ENCODE measurements at regions not wholly inside any gene's neighbourhood (a gene's known extent, or its start where the extent isn't known, plus 50 kb on each side); places are given as distances from the start of the nearest gene placed in this dataset.

- H3K27me3 ChIP-seq (ENCODE audit: control insufficient read depth, insufficient read depth, low read length) = no peaks in the 10 kb centered on the region
- peak in 1 of 2 donors; percentile 16 for DNase-seq (ENCODE audit: low read depth in 2 of 2)
- no peak overlapping the region for H3K27ac ChIP-seq (ENCODE audit: insufficient read depth, low read length)
- H3K9me3 ChIP-seq (ENCODE audit: control insufficient read depth, insufficient read depth, low read depth, low read length) = no peaks in the 10 kb centered on the region
- no peaks in the 10 kb centered on the region for H3K79me2 ChIP-seq (ENCODE audit: control insufficient read depth, insufficient read depth, low read length)
- H4K20me1 ChIP-seq (ENCODE audit: control insufficient read depth, extremely low read depth, insufficient read depth, low read length) = no peaks in the 10 kb centered on the region
- H3K9ac ChIP-seq (ENCODE audit: insufficient read depth, low read length) = no peak overlapping the region
- H2AFZ ChIP-seq (ENCODE audit: low read length) = no peak overlapping the region
- H3K36me3 ChIP-seq (ENCODE audit: control insufficient read depth, insufficient read depth, low read length) = no peaks in the 10 kb centered on the region
- H3K4me1 ChIP-seq (ENCODE audit: control insufficient read depth, extremely low read depth, insufficient read depth, low read length) = no peaks in the 10 kb centered on the region
- no peak overlapping the region for H3K4me3 ChIP-seq (replicated peaks in 1 of 4; ENCODE audit: control extremely low read depth in 1 of 4, insufficient read depth in 1 of 4, low read depth in 3 of 4, low read length in 4 of 4)
- no peak overlapping the region for H3K4me2 ChIP-seq (ENCODE audit: extremely low read depth, insufficient read depth, low read length)
- TF ChIP-seq, protein P1, sequence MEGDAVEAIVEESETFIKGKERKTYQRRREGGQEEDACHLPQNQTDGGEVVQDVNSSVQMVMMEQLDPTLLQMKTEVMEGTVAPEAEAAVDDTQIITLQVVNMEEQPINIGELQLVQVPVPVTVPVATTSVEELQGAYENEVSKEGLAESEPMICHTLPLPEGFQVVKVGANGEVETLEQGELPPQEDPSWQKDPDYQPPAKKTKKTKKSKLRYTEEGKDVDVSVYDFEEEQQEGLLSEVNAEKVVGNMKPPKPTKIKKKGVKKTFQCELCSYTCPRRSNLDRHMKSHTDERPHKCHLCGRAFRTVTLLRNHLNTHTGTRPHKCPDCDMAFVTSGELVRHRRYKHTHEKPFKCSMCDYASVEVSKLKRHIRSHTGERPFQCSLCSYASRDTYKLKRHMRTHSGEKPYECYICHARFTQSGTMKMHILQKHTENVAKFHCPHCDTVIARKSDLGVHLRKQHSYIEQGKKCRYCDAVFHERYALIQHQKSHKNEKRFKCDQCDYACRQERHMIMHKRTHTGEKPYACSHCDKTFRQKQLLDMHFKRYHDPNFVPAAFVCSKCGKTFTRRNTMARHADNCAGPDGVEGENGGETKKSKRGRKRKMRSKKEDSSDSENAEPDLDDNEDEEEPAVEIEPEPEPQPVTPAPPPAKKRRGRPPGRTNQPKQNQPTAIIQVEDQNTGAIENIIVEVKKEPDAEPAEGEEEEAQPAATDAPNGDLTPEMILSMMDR (conservative IDR thresholded peaks at IDR 0.05 in 1 of 2, IDR thresholded peaks at IDR 0.05 in 1 of 2; ENCODE audit: low read depth in 1 of 2, low read length in 2 of 2) = peak; percentile 57 to 64
- TF ChIP-seq EZH2 (IDR thresholded peaks at IDR 0.05; ENCODE audit: low read length, missing control alignments) = no peak
Observed at GRCh38 chr2:152861349-152861942, 143.0 kb downstream of the ARL6IP6 start.

DNA sequence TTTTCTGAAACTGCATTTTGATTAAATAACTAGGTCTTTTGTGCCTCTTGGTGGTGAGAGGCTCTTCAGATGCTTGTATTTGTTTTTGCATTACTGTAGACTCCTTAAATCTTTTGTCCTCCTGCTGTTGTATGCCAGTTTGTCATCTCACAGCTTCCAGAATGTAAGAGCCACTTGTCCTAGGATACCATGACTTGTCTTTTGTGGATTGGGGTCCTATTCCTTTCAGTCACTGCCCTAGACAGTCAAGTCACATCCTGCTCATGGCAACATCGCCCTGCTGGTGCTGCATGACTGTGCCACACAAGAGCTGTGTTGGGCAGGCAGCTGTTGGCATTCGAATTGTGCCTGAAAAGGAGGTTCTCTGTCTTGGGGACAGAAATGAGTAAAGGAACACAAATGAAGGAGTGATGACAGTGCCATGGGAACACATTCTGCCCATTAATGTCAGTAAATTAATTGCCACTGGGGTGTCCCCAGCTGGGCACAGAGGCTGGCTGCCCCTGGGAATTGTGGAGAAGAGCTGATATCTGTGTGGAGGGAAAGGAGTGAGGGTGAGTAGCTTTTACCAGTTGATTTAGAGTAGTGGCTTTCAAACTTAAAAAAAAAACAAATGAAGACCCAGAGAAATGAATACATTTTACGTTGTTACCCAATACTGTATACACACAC, 140.3 kb downstream of the ARL6IP6 start:
- H3K27me3 ChIP-seq (ENCODE audit: control insufficient read depth, insufficient read depth, low read length) = no peaks in the 10 kb centered on the region
- H3K79me2 ChIP-seq (ENCODE audit: control insufficient read depth, insufficient read depth, low read length) = no peaks in the 10 kb centered on the region
- no peaks in the 10 kb centered on the region for H3K4me1 ChIP-seq (ENCODE audit: control insufficient read depth, extremely low read depth, insufficient read depth, low read length)
- H3K9me3 ChIP-seq (ENCODE audit: control insufficient read depth, insufficient read depth, low read depth, low read length) = no peaks in the 10 kb centered on the region
- TF ChIP-seq, protein P1 (conservative IDR thresholded peaks at IDR 0.05 in 1 of 2, IDR thresholded peaks at IDR 0.05 in 1 of 2; ENCODE audit: low read depth in 1 of 2, low read length in 2 of 2) = no peak
- no peak for TF ChIP-seq EZH2 (IDR thresholded peaks at IDR 0.05; ENCODE audit: low read length, missing control alignments)
- H3K9ac ChIP-seq (ENCODE audit: insufficient read depth, low read length) = no peak overlapping the region
- no peaks in the 10 kb centered on the region for H3K36me3 ChIP-seq (ENCODE audit: control insufficient read depth, insufficient read depth, low read length)
- H3K4me2 ChIP-seq (ENCODE audit: extremely low read depth, insufficient read depth, low read length) = no peak overlapping the region
- no peak for DNase-seq (ENCODE audit: low read depth in 2 of 2)
- H3K27ac ChIP-seq (ENCODE audit: insufficient read depth, low read length) = no peak overlapping the region
- no peak overlapping the region for H2AFZ ChIP-seq (ENCODE audit: low read length)
- no peak overlapping the region for H3K4me3 ChIP-seq (replicated peaks in 1 of 4; ENCODE audit: control extremely low read depth in 1 of 4, insufficient read depth in 1 of 4, low read depth in 3 of 4, low read length in 4 of 4)
- H4K20me1 ChIP-seq (ENCODE audit: control insufficient read depth, extremely low read depth, insufficient read depth, low read length) = no peaks in the 10 kb centered on the region

DNA sequence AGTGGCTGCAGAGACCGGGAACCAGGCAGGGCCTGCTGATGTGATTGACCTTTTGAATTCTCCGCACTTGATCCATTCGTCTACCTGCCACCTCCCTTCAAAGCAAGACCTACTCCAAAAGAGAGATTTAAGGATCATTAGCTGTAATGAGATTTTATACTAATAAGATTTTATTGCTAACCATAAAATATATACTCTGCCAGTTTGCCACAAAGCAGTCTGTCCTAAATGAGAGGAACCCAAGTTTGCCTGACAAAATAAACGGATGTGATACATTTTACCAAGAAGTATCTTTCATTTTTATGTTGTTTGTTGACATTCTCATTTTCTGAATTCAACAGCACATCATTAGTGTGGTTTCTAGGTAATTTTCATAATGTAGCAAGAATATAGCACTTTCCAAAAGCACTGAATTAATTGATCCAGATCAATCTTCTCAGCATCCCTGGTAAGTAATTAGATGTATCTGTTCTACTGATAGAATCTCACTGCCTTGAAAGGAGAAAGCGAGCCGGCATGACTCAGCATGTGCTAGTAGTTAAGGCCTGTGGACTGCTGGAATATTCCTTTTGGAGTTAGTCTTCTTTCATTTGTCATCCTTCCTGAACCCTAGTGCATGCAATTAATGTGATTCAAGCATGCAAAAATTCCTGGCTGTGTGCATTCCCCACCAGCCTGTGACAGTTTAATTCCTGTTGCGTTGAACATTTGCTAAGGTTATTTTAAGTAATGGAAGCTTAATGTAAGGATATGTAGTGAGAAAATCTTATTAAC, 128.5 kb downstream of the ARL6IP6 start:
- H3K9ac ChIP-seq (ENCODE audit: insufficient read depth, low read length) = no peak overlapping the region
- no peak for TF ChIP-seq EZH2 (IDR thresholded peaks at IDR 0.05; ENCODE audit: low read length, missing control alignments)
- TF ChIP-seq, protein P1 (conservative IDR thresholded peaks at IDR 0.05 in 1 of 2, IDR thresholded peaks at IDR 0.05 in 1 of 2; ENCODE audit: low read depth in 1 of 2, low read length in 2 of 2) = no peak

More for the DNA sequence above, 128.5 kb downstream of the ARL6IP6 start:
- DNase-seq (ENCODE audit: low read depth in 2 of 2) = peak in 1 of 2 donors; percentile 88
- no peak overlapping the region for H3K4me2 ChIP-seq (ENCODE audit: extremely low read depth, insufficient read depth, low read length)
- H3K4me1 ChIP-seq (ENCODE audit: control insufficient read depth, extremely low read depth, insufficient read depth, low read length) = no peaks in the 10 kb centered on the region
- H3K36me3 ChIP-seq (ENCODE audit: control insufficient read depth, insufficient read depth, low read length) = no peaks in the 10 kb centered on the region
- no peaks in the 10 kb centered on the region for H4K20me1 ChIP-seq (ENCODE audit: control insufficient read depth, extremely low read depth, insufficient read depth, low read length)
- H3K79me2 ChIP-seq (ENCODE audit: control insufficient read depth, insufficient read depth, low read length) = no peaks in the 10 kb centered on the region
- no peak overlapping the region for H3K4me3 ChIP-seq (replicated peaks in 1 of 4; ENCODE audit: control extremely low read depth in 1 of 4, insufficient read depth in 1 of 4, low read depth in 3 of 4, low read length in 4 of 4)
- no peak overlapping the region for H2AFZ ChIP-seq (ENCODE audit: low read length)
- H3K27ac ChIP-seq (ENCODE audit: insufficient read depth, low read length) = no peak overlapping the region
- H3K27me3 ChIP-seq (ENCODE audit: control insufficient read depth, insufficient read depth, low read length) = no peaks in the 10 kb centered on the region
- H3K9me3 ChIP-seq (ENCODE audit: control insufficient read depth, insufficient read depth, low read depth, low read length) = no peaks in the 10 kb centered on the region

Measured in fibroblast of lung (primary cell).